H1 (cell line): ENCODE measurements at regions not wholly inside any gene's neighbourhood (a gene's known extent, or its start where the extent isn't known, plus 50 kb on each side); places are given as distances from the start of the nearest gene placed in this dataset.

Experiments
- CREB1 ChIP-seq: IDR thresholded peaks from 2 replicates; pipeline ENCODE4 v1.6.1; 2012; ENCODE audit warnings: inconsistent platforms
- JUND ChIP-seq: IDR thresholded peaks from 2 replicates; pipeline ENCODE4 v1.6.1; 2011; ENCODE audit warnings: mild to moderate bottlenecking, improper control_type of control experiment, low read length
- NANOG ChIP-seq: IDR thresholded peaks from 2 replicates; pipeline ENCODE4 v1.6.1; 2011; ENCODE audit warnings: low read length, low read depth, mild to moderate bottlenecking, inconsistent platforms; ENCODE audit not compliant: insufficient read depth, poor library complexity, severe bottlenecking
- SAP30 ChIP-seq: fragments of 300-600 bp; sonication (generic); IDR thresholded peaks from 2 replicates; pipeline ENCODE4 v1.7.1; 2012; ENCODE audit warnings: low read length, moderate library complexity, mild to moderate bottlenecking, inconsistent platforms; ENCODE audit not compliant: insufficient read depth, insufficient replicate concordance
- TAF7 ChIP-seq: optimal IDR thresholded peaks from 2 replicates; pipeline ENCODE3; 2011; ENCODE audit warnings: low read depth, mild to moderate bottlenecking, inconsistent platforms, low read length, moderate library complexity, borderline replicate concordance

DNA sequence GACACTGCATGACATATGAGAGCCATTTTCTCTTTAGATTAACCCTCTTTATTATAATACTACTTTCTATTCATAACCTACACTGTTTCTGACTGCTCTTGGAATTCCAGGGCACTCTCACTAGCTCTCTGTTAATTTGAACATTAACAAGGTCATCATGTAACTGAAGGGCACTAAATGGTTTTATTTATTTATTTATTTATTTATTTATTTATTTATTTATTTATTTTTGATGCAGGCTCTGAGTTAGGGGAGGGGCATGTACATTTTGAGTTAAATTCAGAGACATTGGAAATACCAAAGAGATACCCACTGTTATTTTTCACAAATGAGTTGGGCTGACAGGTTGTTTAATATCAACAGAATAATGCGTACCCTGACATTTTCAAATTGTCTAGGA is 1038.7 kb upstream of the NRXN1 start (continued):
- TF ChIP-seq NANOG, result no peak
- no peak for TF ChIP-seq SAP30
- no peak for TF ChIP-seq CREB1
- no peak for TF ChIP-seq TAF7
- no peak for TF ChIP-seq JUND
